GM21528 (cell line): ENCODE measurements at regions not wholly inside any gene's neighbourhood (a gene's known extent, or its start where the extent isn't known, plus 50 kb on each side); places are given as distances from the start of the nearest gene placed in this dataset.
A peak's percentile ranks its signal among the peaks of the same experiment; 100 is the strongest.
"Not testable (repeated sequence)": the region's sequence is repeated elsewhere in the genome, so short reads cannot be mapped to it uniquely, and the experiment has no call there.

Experiments used
- ATAC-seq: cut with Tn5 transposase; IDR thresholded peaks from one replicate; pipeline ENCODE4 v1.9.1; 2021; ENCODE audit warnings: mild to moderate bottlenecking, moderate library complexity; ENCODE audit not compliant: unreplicated experiment, low FRiP score

DNA sequence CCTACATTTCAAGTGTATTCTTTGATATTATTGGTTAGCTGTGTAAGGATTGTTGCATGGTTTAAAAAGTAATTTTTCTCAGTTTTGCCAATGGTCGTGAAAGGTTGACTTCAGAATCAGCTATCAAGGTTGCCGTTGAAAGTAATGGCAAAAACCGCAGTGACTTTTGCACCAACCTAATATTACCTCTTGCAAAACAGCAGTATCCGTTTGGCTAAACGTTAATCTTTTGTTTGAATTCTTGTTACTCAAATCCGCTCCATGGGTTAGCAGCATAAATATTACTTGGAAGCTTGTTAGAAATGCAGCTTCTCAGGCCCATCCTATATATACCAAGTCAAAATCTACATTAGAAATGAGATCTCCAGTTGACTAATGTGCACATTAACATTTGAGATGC, 141.6 kb upstream of the PRSS12 start:
- ATAC-seq, result not testable (repeated sequence)

DNA sequence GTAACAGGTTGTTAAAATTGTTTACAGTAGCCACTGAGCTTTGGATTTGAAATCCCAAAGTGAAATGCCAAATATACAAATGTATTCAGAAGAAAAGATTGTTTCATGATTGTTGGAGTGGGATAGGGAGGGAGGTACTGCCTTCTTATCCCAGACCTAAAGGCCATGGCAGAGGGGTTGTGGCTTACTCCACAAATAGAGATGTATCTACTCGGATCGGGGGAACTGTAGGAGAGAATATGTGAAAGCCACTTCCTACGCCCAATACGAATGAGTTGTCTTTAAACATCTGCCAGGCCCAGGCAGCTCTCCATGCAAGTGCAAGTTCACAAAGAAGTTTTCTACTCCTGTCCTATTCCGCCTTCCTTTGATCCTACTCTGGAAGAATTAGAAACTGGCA, 150.2 kb upstream of the PRSS12 start:
- ATAC-seq, result not testable (repeated sequence)

DNA sequence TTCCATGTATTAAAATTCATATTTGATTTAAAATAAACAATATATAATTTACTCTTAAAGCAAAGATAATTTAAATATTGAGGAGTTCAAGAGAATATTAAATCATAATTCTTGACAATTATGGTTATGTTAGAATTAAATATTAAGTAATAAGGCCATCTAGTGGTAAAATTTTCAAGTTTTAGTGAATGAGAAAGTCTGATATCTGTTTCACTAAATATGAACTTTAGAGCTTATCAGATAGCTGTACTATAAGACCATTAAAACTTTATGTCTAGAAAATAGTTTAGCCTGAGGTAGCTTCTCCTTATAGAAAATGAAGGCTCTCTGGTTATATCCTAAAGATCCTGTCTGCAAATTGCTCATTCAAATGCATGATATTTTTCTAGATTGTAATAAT, 152.1 kb upstream of the PRSS12 start:
- ATAC-seq, result not testable (repeated sequence)

DNA sequence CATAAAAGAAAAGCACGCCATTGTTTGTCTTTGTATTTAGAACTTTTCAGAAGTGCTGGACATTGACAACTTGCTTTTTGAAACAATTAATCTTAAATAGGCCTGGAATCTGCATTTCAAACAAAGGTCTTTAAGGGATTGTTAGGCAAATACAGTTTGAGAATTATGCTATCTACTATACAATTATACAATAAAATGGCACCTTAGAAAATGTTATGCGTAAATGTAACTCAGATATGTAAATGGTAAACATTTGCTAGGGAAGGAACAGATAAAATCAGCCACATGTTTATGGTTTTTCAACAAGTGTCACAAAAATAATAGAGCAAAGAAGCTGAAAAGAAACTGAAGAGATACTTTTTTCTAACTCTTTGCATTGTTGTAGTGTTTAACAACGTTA, 152.7 kb upstream of the PRSS12 start:
- ATAC-seq, result not testable (repeated sequence)

DNA sequence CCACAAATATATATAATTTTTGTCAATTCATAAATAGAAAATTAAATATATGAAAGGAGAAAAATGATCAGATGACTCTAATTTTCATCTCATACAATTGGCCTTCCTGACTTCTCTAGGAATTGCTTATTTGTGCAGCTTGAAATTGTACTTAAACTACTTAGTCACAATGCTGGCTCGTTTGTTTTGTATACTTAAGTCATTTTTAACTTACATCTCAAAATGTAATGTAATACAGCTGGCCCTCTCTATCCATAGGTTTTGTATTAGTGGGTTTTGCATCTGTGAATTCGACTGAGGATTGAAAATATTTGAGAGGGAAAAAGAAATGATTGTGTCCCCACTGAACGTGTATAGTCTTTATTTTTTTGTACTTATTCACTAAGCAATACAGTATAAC, 160.1 kb upstream of the PRSS12 start:
- not testable (repeated sequence) for ATAC-seq

DNA sequence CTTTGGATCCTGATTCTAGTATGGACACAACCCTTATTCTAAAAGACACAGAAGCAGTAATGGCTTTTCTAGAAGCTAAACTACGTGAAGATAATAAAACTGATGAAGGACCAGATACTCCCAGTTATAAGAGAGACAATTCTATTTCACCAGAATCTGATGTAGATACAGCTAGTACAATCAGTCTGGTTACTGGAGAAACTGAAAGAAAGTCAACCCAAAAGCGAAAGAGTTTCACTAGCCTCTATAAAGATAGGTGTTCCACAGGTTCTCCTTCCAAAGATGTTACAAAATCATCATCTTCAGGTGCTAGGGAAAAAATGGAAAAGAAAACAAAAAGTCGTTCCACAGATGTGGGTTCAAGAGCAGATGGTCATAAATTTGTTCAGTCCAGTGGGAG, 161.5 kb upstream of the PRSS12 start:
- ATAC-seq, result not testable (repeated sequence)

DNA sequence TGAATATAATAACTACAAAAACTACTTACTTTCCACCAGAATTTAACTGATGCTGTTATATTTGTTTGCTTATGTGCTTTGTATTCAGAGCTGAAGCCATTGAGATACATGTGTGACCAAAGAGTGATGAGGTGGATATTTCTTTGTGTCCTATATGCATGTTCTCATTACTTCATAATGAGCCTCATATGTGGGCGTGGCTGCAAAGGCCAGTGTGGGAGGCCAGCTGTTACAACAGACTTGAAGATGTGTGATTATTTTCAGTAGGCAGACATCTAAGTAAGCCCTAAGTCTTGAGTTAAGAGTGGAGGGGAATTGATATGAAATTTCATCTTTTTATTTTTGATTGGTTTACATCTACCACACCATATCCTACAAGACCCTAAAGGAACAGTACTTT, 163.3 kb upstream of the PRSS12 start:
- ATAC-seq, result not testable (repeated sequence)

DNA sequence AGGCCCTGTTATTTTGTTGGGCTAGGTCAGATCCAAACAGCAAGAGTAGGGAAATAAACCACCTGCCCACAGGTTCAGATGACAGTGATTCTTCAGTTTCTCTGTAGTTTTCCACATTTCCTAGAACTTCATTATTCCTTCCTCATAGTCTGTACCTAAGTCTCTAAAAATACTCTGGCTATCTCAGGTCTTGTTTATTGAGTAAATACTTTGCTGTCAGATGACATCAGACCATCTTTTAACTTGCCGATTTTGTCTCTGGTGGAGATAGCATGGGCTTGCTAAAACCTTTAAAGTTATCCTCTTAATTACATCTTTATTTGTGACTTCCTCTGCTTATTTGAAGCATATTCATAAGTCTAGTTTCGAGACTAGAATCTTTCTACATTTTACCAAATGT, 155.1 kb upstream of the METTL14 start:
- ATAC-seq, result not testable (repeated sequence)

DNA sequence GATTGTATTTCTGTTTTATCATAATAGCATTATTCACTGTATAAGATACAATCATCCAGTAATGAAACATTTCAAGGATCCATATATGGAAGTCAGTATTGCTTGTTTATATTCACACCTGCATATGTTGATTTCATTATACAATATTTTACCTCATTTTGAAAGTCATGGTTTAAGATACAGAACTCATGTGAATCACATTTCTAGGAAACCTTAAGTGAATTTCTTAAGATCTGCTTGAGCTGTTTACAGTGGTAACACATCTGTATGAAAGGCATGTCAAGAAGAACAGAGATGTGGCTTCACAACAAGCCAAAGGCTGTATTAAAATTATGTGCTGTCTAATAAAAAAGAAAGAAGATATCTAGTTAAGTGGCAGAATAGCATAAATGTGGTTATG, 153.2 kb upstream of the METTL14 start:
- not testable (repeated sequence) for ATAC-seq

DNA sequence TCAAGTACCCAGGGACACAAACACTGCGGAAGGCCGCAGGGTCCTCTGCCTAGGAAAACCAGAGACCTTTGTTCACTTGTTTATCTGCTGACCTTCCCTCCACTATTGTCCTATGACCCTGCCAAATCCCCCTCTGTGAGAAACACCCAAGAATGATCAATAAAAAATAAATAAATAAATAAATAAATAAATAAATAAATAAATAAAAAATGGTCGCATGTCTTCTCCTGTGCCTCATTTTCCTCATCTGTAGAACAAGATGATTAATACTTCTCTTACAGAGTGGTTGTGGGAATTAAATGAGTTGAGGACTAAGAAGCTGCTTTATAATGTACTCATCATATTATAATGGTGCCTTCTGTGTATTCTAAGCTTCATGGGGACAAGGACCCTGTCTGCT, 149.4 kb upstream of the METTL14 start:
- not testable (repeated sequence) for ATAC-seq

DNA sequence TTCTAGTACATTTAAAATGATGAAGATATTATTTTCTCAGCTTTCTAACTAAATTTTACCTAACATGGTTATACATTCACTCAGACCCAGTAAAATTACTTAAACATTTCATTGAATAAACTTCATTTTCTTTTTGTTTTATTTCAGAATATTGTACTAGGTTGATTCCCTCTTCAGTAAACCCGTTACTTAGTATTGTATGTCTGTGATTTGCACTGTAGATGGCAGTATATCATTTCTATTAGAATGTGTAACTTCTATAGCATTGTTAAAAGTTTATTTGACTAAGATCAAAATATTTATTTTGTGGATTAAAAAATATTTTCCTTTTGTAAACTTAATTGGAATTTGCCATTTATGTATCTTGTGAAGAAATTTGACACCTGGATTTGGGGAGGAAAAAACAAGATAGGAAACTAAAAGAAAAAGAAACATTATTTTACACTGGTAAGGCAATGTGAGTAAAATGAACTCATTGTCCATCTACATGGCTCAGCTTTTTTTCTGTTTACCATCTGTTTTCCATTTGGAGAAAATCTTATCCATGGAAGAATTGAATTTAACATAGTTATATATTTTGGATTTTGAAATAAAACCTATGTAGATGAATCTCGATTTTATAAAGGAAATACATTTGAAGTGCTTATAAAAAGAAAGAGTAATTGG, 145.6 kb upstream of the METTL14 start:
- ATAC-seq, result not testable (repeated sequence)

DNA sequence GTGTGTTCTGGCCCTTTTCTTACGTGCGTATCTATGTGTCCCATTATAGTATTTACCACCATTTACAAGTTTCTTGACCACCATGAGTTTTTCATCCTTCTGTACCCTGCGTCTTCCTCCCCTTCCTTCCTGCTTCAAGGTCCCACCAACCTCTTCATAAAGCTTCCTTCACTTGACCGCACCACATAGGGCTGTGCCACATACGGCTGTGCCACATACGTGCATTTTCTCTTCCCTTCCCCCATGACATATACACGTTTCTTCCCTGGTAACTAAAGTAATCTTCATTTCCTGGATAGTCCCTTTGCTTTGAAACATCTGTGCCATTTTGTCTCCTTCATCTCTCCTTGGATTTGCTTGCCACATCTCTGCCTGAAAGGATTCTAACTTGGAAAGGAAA, 128.6 kb upstream of the METTL14 start:
- ATAC-seq, result not testable (repeated sequence)

DNA sequence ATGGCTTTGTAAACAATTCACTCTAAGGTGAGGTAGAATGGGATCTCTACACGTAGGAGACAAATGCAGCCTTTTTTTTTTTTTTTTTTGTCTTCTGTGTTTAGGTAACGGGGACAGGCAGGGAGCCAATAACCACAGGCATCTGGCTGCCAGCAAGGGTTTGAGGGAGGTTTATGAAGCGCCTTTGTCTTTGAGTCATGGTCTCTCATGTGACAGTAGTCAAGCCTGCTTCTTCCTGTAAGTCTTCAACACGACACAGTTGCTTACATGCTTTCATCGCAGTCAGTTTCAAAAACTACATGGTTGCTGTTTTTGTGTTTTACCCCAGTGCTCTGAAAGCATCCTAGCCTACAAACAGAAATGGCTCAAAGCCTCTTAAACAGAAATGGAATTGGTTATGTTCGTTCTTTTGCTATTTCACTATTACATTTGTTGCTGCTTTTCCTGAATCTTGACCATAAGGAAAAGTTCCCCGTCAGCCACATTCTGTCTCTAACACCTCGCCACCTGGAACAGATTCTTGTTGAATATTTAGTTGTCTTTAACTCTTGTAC, 127.8 kb upstream of the METTL14 start:
- ATAC-seq, result no peak

DNA sequence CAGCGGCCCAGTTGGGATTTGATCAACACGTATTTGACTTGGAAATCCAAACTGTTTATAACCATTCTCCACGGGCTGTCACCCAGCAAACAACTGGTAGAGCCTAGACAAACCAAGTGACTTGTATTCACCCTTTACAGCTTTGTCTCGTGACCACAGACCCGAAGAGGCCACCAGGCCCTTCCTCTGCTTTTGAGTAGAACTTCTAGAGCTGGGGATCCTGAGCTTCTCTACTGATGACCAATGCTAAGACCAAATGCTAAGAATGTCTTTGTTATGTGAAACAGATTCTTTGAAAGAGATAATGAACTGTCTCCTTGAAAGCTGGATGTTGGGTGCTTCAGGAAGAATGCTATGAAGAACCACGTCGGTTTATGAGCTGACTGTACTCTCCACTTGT, 127.0 kb upstream of the METTL14 start:
- not testable (repeated sequence) for ATAC-seq

DNA sequence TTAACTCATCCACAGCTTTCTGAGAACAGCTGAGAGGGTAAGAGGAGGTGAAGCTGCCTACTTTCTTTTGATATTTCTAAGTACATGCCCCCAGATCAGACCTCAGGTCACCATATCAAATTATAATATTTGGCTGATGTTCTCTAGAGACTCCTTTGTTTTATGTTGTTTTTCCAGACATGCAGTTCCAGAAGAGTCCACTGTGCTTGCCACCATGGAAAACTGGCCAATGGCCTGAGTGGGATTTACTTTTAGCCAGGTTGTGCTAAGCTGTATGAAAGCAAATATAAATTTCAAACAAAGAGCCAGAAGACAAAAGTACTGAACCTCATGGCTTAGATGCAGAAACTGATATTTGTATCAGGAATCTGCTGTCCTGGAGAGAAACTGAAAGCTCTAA, 123.6 kb upstream of the METTL14 start:
- not testable (repeated sequence) for ATAC-seq

DNA sequence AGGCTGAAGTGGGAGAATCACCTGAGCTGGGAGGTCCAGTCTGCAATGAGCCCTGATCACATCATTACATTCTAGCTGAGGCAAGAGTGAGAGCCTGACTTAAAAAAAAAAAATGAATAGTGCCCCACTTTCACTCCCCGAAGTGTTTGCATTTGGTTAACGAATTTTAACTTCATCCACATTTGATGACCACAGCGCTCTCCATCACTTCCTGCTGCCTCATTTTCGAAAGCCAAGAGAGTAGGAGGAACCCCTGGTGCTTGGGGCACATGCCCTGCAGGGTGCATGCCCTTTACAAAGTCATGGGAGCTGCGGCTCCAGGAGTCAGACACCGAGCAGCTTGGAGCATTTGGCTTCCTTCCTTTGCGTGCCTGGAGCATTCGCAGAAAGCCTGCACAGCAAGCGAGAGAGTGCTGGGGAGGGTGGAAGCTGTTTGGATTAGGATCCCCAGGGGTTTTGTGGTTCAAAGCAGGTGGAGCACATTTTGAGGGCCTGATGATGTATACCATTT, 119.1 kb upstream of the METTL14 start:
- peak; percentile 76 for ATAC-seq

DNA sequence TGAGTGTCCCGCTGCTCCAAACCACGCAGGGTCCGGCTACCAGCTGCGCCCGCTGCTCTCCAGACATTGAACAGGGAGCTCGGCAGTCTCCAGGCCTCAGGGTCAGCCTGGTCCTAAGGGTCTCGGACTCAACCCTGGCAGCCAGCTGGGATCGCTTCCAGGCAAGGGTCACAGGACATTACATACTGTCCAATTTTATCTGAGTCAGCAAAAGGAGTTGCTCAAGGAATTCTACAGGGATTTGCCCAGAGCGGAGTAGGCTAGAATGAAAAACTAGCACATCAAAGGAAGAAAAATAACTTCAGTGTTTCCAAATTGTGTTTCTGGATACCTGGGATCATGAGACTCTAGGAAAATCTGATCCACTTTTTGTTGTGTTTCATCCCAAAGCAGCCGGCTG, 112.2 kb upstream of the METTL14 start:
- ATAC-seq, result not testable (repeated sequence)

DNA sequence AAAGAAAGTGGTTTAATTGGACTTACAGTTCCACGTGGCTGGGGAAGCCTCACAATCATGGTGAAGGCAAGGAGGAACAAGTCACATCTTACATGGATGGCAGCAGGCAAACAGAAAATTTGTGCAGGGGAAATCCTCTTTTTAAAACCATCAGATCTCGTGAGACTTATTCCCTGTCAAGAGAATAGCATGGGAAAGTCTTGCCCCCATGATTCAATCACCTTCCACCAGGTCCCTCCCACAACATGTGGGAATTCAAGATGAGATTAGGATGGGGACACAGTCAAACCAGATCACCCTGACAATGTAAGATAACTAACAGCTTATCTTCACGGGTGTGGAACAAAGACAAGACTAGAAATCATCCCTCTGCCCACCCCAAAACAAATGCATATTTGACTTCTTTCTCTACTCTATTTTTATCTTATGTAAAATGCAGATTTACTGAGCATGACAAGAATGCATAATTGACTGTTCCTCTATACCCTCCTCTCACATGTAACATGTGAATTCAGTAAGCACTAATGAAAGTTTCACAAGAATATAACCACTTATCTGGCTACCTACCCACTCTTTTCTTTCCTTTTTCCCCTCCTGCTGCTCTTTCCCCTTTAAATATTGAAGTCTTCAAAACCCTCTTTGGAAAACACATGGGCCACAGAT, 110.8 kb upstream of the METTL14 start:
- ATAC-seq, result not testable (repeated sequence)

DNA sequence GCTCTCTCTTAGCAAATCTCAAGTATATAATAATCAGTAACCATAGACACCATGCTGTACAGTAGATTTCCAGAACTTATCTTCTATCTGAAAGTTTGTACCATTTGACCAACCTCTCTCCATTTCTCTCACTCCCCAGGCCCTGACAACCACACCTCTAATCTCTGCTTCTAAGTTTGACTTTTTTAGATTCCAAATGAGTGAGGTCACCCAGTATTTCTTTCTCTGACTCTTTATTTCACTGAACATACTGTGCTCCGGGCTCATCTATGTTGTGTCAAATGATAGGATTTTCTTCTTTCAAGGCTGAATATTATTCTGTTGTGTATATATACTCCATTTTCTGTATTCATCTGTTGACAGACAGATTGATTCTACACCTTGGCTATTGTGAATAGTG, 110.1 kb upstream of the METTL14 start:
- not testable (repeated sequence) for ATAC-seq

DNA sequence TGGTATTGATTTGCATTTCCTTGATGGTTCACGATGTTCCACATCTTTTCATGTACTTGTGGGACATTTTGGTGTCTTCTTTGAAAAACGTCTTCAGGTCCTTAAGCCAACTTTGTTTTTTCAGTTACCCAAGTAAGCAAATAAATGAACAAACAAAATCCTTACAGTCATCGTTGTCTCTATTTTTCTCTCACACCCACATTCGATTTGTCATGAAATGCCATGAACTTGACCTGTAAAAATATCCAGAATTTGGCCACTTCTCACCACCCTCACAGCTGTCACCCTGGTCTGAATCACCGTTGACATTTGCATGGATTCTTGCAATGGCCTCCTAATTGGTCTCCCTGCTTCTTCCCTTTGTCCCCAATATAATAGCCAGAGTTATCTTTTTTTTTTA, 109.5 kb upstream of the METTL14 start:
- not testable (repeated sequence) for ATAC-seq

DNA sequence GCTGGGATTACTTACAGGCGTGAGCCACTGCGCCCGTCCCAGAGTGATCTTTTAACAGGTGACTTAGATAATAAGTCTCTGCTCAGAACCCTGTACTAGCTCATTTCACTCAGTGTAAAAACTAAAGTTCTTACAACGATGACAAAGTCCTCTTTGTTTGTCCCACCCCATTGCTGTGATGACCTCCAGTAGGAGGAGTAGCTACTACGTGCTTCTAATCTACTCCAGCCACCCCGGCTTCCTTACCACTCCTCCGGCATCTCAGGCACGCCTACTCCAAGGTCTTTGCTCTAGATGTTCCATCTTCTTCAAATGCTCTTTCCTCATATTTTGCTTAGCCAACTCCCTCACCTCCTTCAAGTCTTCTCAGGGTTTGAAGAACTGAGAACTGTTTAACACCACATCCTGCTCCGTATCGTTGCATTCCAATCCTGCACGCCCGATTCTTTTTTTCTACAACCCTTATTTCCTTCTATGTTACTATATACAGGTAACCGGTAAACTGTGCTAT, 108.4 kb upstream of the METTL14 start:
- not testable (repeated sequence) for ATAC-seq
